H9 (cell line): ENCODE measurements at regions not wholly inside any gene's neighbourhood (a gene's known extent, or its start where the extent isn't known, plus 50 kb on each side); places are given as distances from the start of the nearest gene placed in this dataset.
A peak's percentile ranks its signal among the peaks of the same experiment; 100 is the strongest.

ENCODE experiments used
- DNase-seq: peaks from one replicate; pipeline ENCODE4 v3.0.0-alpha.2; 2017
- H2AFZ ChIP-seq: one replicate; pipeline ENCODE4 v1.6.1; 2013; ENCODE audit warnings: mild to moderate bottlenecking, low read length, control low read depth, moderate library complexity
- H2AK5ac ChIP-seq: 2 replicates; pipeline ENCODE4 v1.6.1; 2013; ENCODE audit warnings: low read length, control low read depth, mixed read lengths; ENCODE audit not compliant: insufficient read length
- H2BK120ac ChIP-seq: one replicate; pipeline ENCODE4 v1.6.1; 2013; ENCODE audit warnings: low read depth, mild to moderate bottlenecking, low read length, control low read depth, inconsistent platforms; ENCODE audit not compliant: poor library complexity, severe bottlenecking
- H2BK12ac ChIP-seq: 2 replicates; pipeline ENCODE4 v1.6.1; 2013; ENCODE audit warnings: low read length, control low read depth, mixed read lengths, low read depth; ENCODE audit not compliant: insufficient read length
- H2BK15ac ChIP-seq: 2 replicates; pipeline ENCODE4 v1.6.1; 2013; ENCODE audit warnings: low read depth, low read length, control low read depth
- H2BK20ac ChIP-seq: one replicate; pipeline ENCODE4 v1.6.1; 2013; ENCODE audit warnings: low read depth, mild to moderate bottlenecking, low read length, control low read depth, inconsistent platforms; ENCODE audit not compliant: poor library complexity, severe bottlenecking
- H2BK5ac ChIP-seq: 2 replicates; pipeline ENCODE4 v1.6.1; 2013; ENCODE audit warnings: low read length, control low read depth, mixed read lengths; ENCODE audit not compliant: insufficient read length
- H3K14ac ChIP-seq: 2 replicates; pipeline ENCODE4 v1.6.1; 2013; ENCODE audit warnings: low read length, control low read depth; ENCODE audit not compliant: insufficient read depth
- H3K18ac ChIP-seq: 2 replicates; pipeline ENCODE4 v1.6.1; 2013; ENCODE audit warnings: low read depth, mild to moderate bottlenecking, mixed read lengths, low read length, control low read depth; ENCODE audit not compliant: insufficient read length
- H3K23ac ChIP-seq: 2 replicates; pipeline ENCODE4 v1.6.1; 2013; ENCODE audit warnings: low read length, control low read depth, mixed read lengths, low read depth; ENCODE audit not compliant: insufficient read length
- H3K23me2 ChIP-seq: 2 replicates; pipeline ENCODE4 v1.6.1; 2013; ENCODE audit warnings: low read depth, mild to moderate bottlenecking, mixed read lengths, low read length, control low read depth; ENCODE audit not compliant: insufficient read length, poor library complexity, severe bottlenecking
- H3K27ac ChIP-seq: 2 replicates; pipeline ENCODE4 v1.5.1; 2013; ENCODE audit warnings: low read length, control low read depth, mixed read lengths, low read depth; ENCODE audit not compliant: insufficient read length
- H3K27me3 ChIP-seq: 2 replicates; pipeline ENCODE4 v1.6.1; 2013; ENCODE audit warnings: low read length, control low read depth, inconsistent platforms; ENCODE audit not compliant: insufficient read depth
- H3K4ac ChIP-seq: 2 replicates; pipeline ENCODE4 v1.6.1; 2013; ENCODE audit warnings: low read depth, mild to moderate bottlenecking, control low read depth, inconsistent platforms, low read length, moderate library complexity
- H3K4me1 ChIP-seq: 2 replicates; pipeline ENCODE4 v1.6.1; 2013; ENCODE audit warnings: low read length, control low read depth, inconsistent platforms; ENCODE audit not compliant: insufficient read depth
- H3K4me2 ChIP-seq: 2 replicates; pipeline ENCODE4 v1.6.1; 2013; ENCODE audit warnings: low read length, control low read depth, mixed read lengths; ENCODE audit not compliant: insufficient read length, insufficient read depth
- H3K56ac ChIP-seq: 2 replicates; pipeline ENCODE4 v1.6.1; 2013; ENCODE audit warnings: low read depth, mild to moderate bottlenecking, mixed read lengths, low read length, control low read depth; ENCODE audit not compliant: insufficient read length
- H3K79me1 ChIP-seq: 2 replicates; pipeline ENCODE4 v1.6.1; 2013; ENCODE audit warnings: low read depth, mild to moderate bottlenecking, moderate library complexity, low read length, control low read depth, inconsistent platforms; ENCODE audit not compliant: insufficient read depth, poor library complexity, severe bottlenecking
- H3K79me2 ChIP-seq: 2 replicates; pipeline ENCODE4 v1.6.1; 2013; ENCODE audit warnings: low read length, control low read depth, inconsistent platforms; ENCODE audit not compliant: insufficient read depth
- H3K9ac ChIP-seq: 2 replicates; pipeline ENCODE4 v1.6.1; 2013; ENCODE audit warnings: low read length, control low read depth, mixed read lengths; ENCODE audit not compliant: insufficient read length; ENCODE audit errors: extremely low read depth
- H3K9me3 ChIP-seq: one replicate; pipeline ENCODE4 v1.6.1; 2013; ENCODE audit warnings: low read depth, low read length, inconsistent platforms; ENCODE audit not compliant: control insufficient read depth
- H3T11ph ChIP-seq: one replicate; pipeline ENCODE4 v1.6.1; 2013; ENCODE audit warnings: mild to moderate bottlenecking, low read length, control low read depth, inconsistent platforms
- H4K20me1 ChIP-seq: one replicate; pipeline ENCODE4 v1.6.1; 2013; ENCODE audit not compliant: control insufficient read depth, insufficient read length, insufficient read depth
- H4K5ac ChIP-seq: 2 replicates; pipeline ENCODE4 v1.6.1; 2013; ENCODE audit warnings: low read depth, mild to moderate bottlenecking, mixed read lengths, low read length, control low read depth; ENCODE audit not compliant: insufficient read length
- H4K8ac ChIP-seq: replicated peaks from 2 replicates; pipeline ENCODE4 v1.6.1; 2013; ENCODE audit warnings: low read length, control low read depth, mixed read lengths, low read depth; ENCODE audit not compliant: insufficient read length
- H4K91ac ChIP-seq: 2 replicates; pipeline ENCODE4 v1.6.1; 2013; ENCODE audit warnings: low read depth, mild to moderate bottlenecking, moderate library complexity, mixed read lengths, low read length, control low read depth; ENCODE audit not compliant: insufficient read length
- H3K27ac Mint-ChIP-seq, 3 experiments: 2 replicates in 2 of 3; 3 replicates in 1 of 3; pipeline ENCODE4 v1.8.0; 2020 to 2021; ENCODE audit warnings: mixed read lengths in 3 of 3, mild to moderate bottlenecking in 1 of 3, moderate library complexity in 1 of 3
- H3K27me3 Mint-ChIP-seq: 2 replicates; pipeline ENCODE4 v1.8.0; 2021; ENCODE audit warnings: low read depth, mild to moderate bottlenecking, moderate library complexity, mixed read lengths
- H3K36me3 Mint-ChIP-seq, 3 experiments: 2 replicates in 2 of 3; 3 replicates in 1 of 3; pipeline ENCODE4 v1.8.0; 2020 to 2021; ENCODE audit warnings: low read depth in 3 of 3, mixed read lengths in 3 of 3; ENCODE audit not compliant: insufficient read depth in 1 of 3
- H3K4me1 Mint-ChIP-seq, 2 experiments: 2 replicates each; pipeline ENCODE4 v1.8.0; 2020; ENCODE audit warnings: mixed read lengths in 2 of 2
- H3K4me3 Mint-ChIP-seq, 2 experiments: 2 replicates in 1 of 2; 3 replicates in 1 of 2; pipeline ENCODE4 v1.8.0; 2020 to 2021; ENCODE audit warnings: mild to moderate bottlenecking in 2 of 2, mixed read lengths in 2 of 2, moderate library complexity in 1 of 2
- H3K9me3 Mint-ChIP-seq, 2 experiments: 2 replicates in 1 of 2; 3 replicates in 1 of 2; pipeline ENCODE4 v1.8.0; 2020; ENCODE audit warnings: mild to moderate bottlenecking in 2 of 2, mixed read lengths in 2 of 2, moderate library complexity in 1 of 2
- WGBS: extraction: QIAGEN DNeasy Blood & Tissue Kit; methylation state at CpG from one replicate; pipeline ENCODE4 v1.1.7; 2013; ENCODE audit warnings: missing lambda C conversion rate, low lambda C conversion rate, mixed read lengths; ENCODE audit not compliant: insufficient read length; ENCODE audit errors: extremely low coverage; 5-methylcytosine and 5-hydroxymethylcytosine counted together
- TF ChIP-seq, protein P1 (sequence below): fragments of 200-600 bp; sonication (generic); conservative IDR thresholded peaks from 3 replicates; pipeline ENCODE4 v1.8.0; 2021; ENCODE audit warnings: antibody characterized with exemption, mild to moderate bottlenecking

DNA sequence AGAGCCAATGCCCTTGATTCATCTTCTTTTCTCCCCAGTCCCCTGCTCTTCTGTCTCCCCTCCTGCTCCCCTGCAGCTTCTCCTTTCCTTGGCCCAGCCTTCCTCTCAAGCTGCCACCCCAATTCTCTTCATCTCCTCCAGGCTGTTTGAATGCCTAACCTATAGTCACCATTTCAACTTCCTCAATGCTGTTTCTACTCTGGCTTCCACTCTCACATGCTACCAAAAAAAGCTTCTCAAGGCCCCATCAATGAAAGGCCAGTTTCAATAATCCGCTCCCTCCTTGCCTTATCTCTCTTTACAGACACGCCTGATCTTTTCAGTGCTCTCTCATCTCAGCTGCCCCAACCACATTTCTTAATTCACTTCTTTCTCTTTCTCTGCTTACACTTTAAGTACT lies 212.2 kb upstream of the GPR149 start:
- Histone ChIP-seq H4K5ac (no peak overlapping the region), H2BK120ac (no peak overlapping the region), H3K9me3 (no peaks in the 10 kb centered on the region), H3K79me2 (no peaks in the 10 kb centered on the region), H4K20me1 (no peaks in the 10 kb centered on the region), H3T11ph (no peak overlapping the region), H3K18ac (no peak overlapping the region), H2AFZ (no peak overlapping the region), H4K8ac (no peak overlapping the region), H3K4me2 (no peak overlapping the region), H2BK12ac (no peak overlapping the region), H4K91ac (no peak overlapping the region), H3K27me3 (no peaks in the 10 kb centered on the region), H2AK5ac (no peak overlapping the region), H2BK5ac (no peak overlapping the region), H3K79me1 (no peaks in the 10 kb centered on the region), H3K23me2 (no peaks in the 10 kb centered on the region), H2BK15ac (no peak overlapping the region), H3K56ac (no peak overlapping the region), H3K14ac (no peak overlapping the region), H3K4ac (no peak overlapping the region), H3K4me1 (no peaks in the 10 kb centered on the region), H3K23ac (no peak overlapping the region), H3K9ac (no peak overlapping the region), H2BK20ac (no peak overlapping the region), H3K27ac (no peak overlapping the region)
- no peak for DNase-seq
- no peaks in the 10 kb centered on the region for H3K9me3 Mint-ChIP-seq
- peak overlapping the region in 1 of 3 experiments; percentile 46; a peak in 2 of 7 replicates for H3K27ac Mint-ChIP-seq
- H3K4me1 Mint-ChIP-seq, result peaks cover 2 to 6% of the 10 kb centered on the region in 2 experiments
- H3K4me3 Mint-ChIP-seq, result no peak overlapping the region
- peaks cover 0 to 6% (median 0%) of the 10 kb centered on the region in 3 experiments; a peak in 1 of 7 replicates for H3K36me3 Mint-ChIP-seq
- no CpG with 5 or more reads among the region's 2 CpGs for WGBS
- TF ChIP-seq, protein P1, sequence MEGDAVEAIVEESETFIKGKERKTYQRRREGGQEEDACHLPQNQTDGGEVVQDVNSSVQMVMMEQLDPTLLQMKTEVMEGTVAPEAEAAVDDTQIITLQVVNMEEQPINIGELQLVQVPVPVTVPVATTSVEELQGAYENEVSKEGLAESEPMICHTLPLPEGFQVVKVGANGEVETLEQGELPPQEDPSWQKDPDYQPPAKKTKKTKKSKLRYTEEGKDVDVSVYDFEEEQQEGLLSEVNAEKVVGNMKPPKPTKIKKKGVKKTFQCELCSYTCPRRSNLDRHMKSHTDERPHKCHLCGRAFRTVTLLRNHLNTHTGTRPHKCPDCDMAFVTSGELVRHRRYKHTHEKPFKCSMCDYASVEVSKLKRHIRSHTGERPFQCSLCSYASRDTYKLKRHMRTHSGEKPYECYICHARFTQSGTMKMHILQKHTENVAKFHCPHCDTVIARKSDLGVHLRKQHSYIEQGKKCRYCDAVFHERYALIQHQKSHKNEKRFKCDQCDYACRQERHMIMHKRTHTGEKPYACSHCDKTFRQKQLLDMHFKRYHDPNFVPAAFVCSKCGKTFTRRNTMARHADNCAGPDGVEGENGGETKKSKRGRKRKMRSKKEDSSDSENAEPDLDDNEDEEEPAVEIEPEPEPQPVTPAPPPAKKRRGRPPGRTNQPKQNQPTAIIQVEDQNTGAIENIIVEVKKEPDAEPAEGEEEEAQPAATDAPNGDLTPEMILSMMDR, result no peak
- no peaks in the 10 kb centered on the region for H3K27me3 Mint-ChIP-seq
